MM.1S (cell line): ENCODE measurements at regions not wholly inside any gene's neighbourhood (a gene's known extent, or its start where the extent isn't known, plus 50 kb on each side); places are given as distances from the start of the nearest gene placed in this dataset.

ENCODE experiments used
- DNase-seq: peaks from one replicate; pipeline ENCODE4 v3.0.0-alpha.2; 2015
- H2AFZ ChIP-seq: fragments of 300-600 bp; sonication (generic); 2 replicates; pipeline ENCODE4 v1.6.0; 2016; ENCODE audit warnings: antibody characterized with exemption, low read length
- H3F3A ChIP-seq: fragments of 300-600 bp; sonication (generic); 2 replicates; pipeline ENCODE4 v1.6.1; 2016; ENCODE audit warnings: mild to moderate bottlenecking, antibody characterized with exemption, low read length, moderate library complexity, mixed read lengths; ENCODE audit not compliant: insufficient read depth
- H3K27ac ChIP-seq: fragments of 300-600 bp; sonication (generic); 2 replicates; pipeline ENCODE4 v1.5.1; 2016; ENCODE audit warnings: mild to moderate bottlenecking, low read length
- H3K27me3 ChIP-seq: fragments of 300-600 bp; sonication (generic); replicated peaks from 2 replicates; pipeline ENCODE4 v1.6.0; 2016; ENCODE audit warnings: low read length; ENCODE audit not compliant: insufficient read depth
- H3K36me3 ChIP-seq: fragments of 300-600 bp; sonication (generic); replicated peaks from 2 replicates; pipeline ENCODE4 v1.6.1; 2016; ENCODE audit warnings: mild to moderate bottlenecking, low read length, mixed read lengths; ENCODE audit not compliant: insufficient read depth
- H3K4me1 ChIP-seq: fragments of 300-600 bp; sonication (generic); 2 replicates; pipeline ENCODE4 v1.6.1; 2016; ENCODE audit warnings: low read length, mixed read lengths
- H3K4me2 ChIP-seq: fragments of 300-600 bp; sonication (generic); 2 replicates; pipeline ENCODE4 v1.6.0; 2016; ENCODE audit warnings: low read depth, low read length
- H3K4me3 ChIP-seq: fragments of 300-600 bp; sonication (generic); 2 replicates; pipeline ENCODE4 v1.5.1; 2016; ENCODE audit warnings: low read length, mixed read lengths
- H3K79me2 ChIP-seq: fragments of 300-600 bp; sonication (generic); 2 replicates; pipeline ENCODE4 v1.6.1; 2016; ENCODE audit warnings: mixed run types, low read length, mixed read lengths
- H3K9ac ChIP-seq: fragments of 300-600 bp; sonication (generic); 2 replicates; pipeline ENCODE4 v1.6.1; 2016; ENCODE audit warnings: low read length, mixed read lengths
- H3K9me2 ChIP-seq: fragments of 300-600 bp; sonication (generic); replicated peaks from 2 replicates; pipeline ENCODE4 v1.6.1; 2016; ENCODE audit warnings: mild to moderate bottlenecking, low read length, mixed read lengths; ENCODE audit not compliant: insufficient read depth
- H3K9me3 ChIP-seq: fragments of 300-600 bp; sonication (generic); replicated peaks from 2 replicates; pipeline ENCODE4 v1.6.1; 2016; ENCODE audit warnings: mild to moderate bottlenecking, low read length, mixed read lengths; ENCODE audit not compliant: insufficient read depth
- H4K20me1 ChIP-seq: fragments of 300-600 bp; sonication (generic); 2 replicates; pipeline ENCODE4 v1.6.1; 2016; ENCODE audit warnings: mild to moderate bottlenecking, low read length, moderate library complexity, mixed read lengths; ENCODE audit not compliant: insufficient read depth
- CTCF ChIP-seq: fragments of 300-600 bp; sonication (generic); IDR thresholded peaks from 2 replicates; pipeline ENCODE4 v1.5.1; 2016; ENCODE audit warnings: antibody characterized with exemption, low read length, mixed read lengths
- EZH2 ChIP-seq: fragments of 300-600 bp; sonication (generic); optimal IDR thresholded peaks from 2 replicates; pipeline ENCODE3; 2017; ENCODE audit warnings: low read depth, mild to moderate bottlenecking, antibody characterized with exemption, low read length, mixed read lengths
- EZH2phosphoT487 ChIP-seq: fragments of 300-600 bp; sonication (generic); IDR thresholded peaks from 2 replicates; pipeline ENCODE4 v1.6.1; 2018; ENCODE audit warnings: antibody characterized with exemption, low read length

GRCh38 chr6:55955684-55956083 lies 80.3 kb upstream of the BMP5 start:
- H3K9me2 ChIP-seq = no peaks in the 10 kb centered on the region
- H3K27me3 ChIP-seq = no peaks in the 10 kb centered on the region
- H3F3A ChIP-seq = no peaks in the 10 kb centered on the region
- no peaks in the 10 kb centered on the region for H3K9me3 ChIP-seq
- no peak overlapping the region for H3K4me2 ChIP-seq
- H3K4me3 ChIP-seq = no peak overlapping the region
- no peaks in the 10 kb centered on the region for H3K79me2 ChIP-seq
- no peaks in the 10 kb centered on the region for H3K4me1 ChIP-seq
- no peak for DNase-seq
- no peak overlapping the region for H3K9ac ChIP-seq
- H2AFZ ChIP-seq = no peak overlapping the region
- no peaks in the 10 kb centered on the region for H3K36me3 ChIP-seq
- TF ChIP-seq CTCF = no peak
- no peak for TF ChIP-seq EZH2
- no peak for TF ChIP-seq EZH2phosphoT487
- no peak overlapping the region for H3K27ac ChIP-seq
- H4K20me1 ChIP-seq = no peaks in the 10 kb centered on the region

- H3K9me3 ChIP-seq = no peaks in the 10 kb centered on the region
- H4K20me1 ChIP-seq = no peaks in the 10 kb centered on the region
- no peak overlapping the region for H3K9ac ChIP-seq
- H3K9me2 ChIP-seq = no peaks in the 10 kb centered on the region
- TF ChIP-seq EZH2phosphoT487 (no peak), EZH2 (no peak), CTCF (no peak)
- H3K4me2 ChIP-seq = no peak overlapping the region
- no peaks in the 10 kb centered on the region for H3K27me3 ChIP-seq
- no peaks in the 10 kb centered on the region for H3K4me1 ChIP-seq
- no peak overlapping the region for H3K27ac ChIP-seq
- no peak for DNase-seq
- no peaks in the 10 kb centered on the region for H3K79me2 ChIP-seq
- no peak overlapping the region for H3K4me3 ChIP-seq
- no peaks in the 10 kb centered on the region for H3K36me3 ChIP-seq
- no peak overlapping the region for H2AFZ ChIP-seq
- H3F3A ChIP-seq = no peaks in the 10 kb centered on the region
Measured at GRCh38 chr6:55954436-55954835, 79.0 kb upstream of the BMP5 start.

GRCh38 chr6:55953335-55953734 lies 77.9 kb upstream of the BMP5 start:
- no peaks in the 10 kb centered on the region for H3F3A ChIP-seq
- DNase-seq = no peak
- no peaks in the 10 kb centered on the region for H3K9me2 ChIP-seq
- H3K36me3 ChIP-seq = no peaks in the 10 kb centered on the region
- H3K27me3 ChIP-seq = no peaks in the 10 kb centered on the region
- no peak overlapping the region for H3K27ac ChIP-seq
- H3K4me2 ChIP-seq = no peak overlapping the region
- H3K9me3 ChIP-seq = no peaks in the 10 kb centered on the region
- no peak overlapping the region for H2AFZ ChIP-seq
- H3K4me1 ChIP-seq = no peaks in the 10 kb centered on the region
- H4K20me1 ChIP-seq = no peaks in the 10 kb centered on the region
- TF ChIP-seq EZH2 = no peak
- TF ChIP-seq EZH2phosphoT487 = no peak
- TF ChIP-seq CTCF = peak; percentile 20; the same call in 1 of the 2 replicates
- H3K79me2 ChIP-seq = no peaks in the 10 kb centered on the region
- no peak overlapping the region for H3K4me3 ChIP-seq
- no peak overlapping the region for H3K9ac ChIP-seq
